PC-9 (cell line): ENCODE measurements at regions not wholly inside any gene's neighbourhood (a gene's known extent, or its start where the extent isn't known, plus 50 kb on each side); places are given as distances from the start of the nearest gene placed in this dataset.

Experiments
- BruUV-seq: library from RNA; stranded (reverse); fragments of 400-500 nt; replicated peaks from 2 replicates; lab custom pipeline; 2021; lab: Mats Ljungman, UMichigan
- CTCF ChIA-PET: fragments of 300-600 bp; sonication (Branson Sonifier 250); formaldehyde crosslinking; loops from one replicate; lab custom pipeline; 2022; ENCODE audit warnings: antibody characterized with exemption; lab: Charles Lee
- POLR2A ChIA-PET: fragments of 300-600 bp; sonication (Branson Sonifier 250); formaldehyde crosslinking; loops from one replicate; lab custom pipeline; 2022; ENCODE audit warnings: antibody characterized with exemption; ENCODE audit not compliant: unreplicated experiment; lab: Charles Lee
- DNase-seq, 2 experiments: peaks; one replicate each; pipeline versions ENCODE4 v3.0.0 to v3.0.0-alpha.2; 2015 to 2022; ENCODE audit warnings: mixed read lengths in 1 of 2
- H2AFZ ChIP-seq: fragments of 200-600 bp; sonication (generic); 2 replicates; pipeline ENCODE4 v1.8.1; 2017; ENCODE audit warnings: antibody characterized with exemption
- H3F3A ChIP-seq: fragments of 200-600 bp; sonication (generic); 2 replicates; pipeline ENCODE4 v1.8.1; 2017; ENCODE audit warnings: antibody characterized with exemption, mild to moderate bottlenecking, low read depth; ENCODE audit not compliant: insufficient read depth
- H3K27ac ChIP-seq: fragments of 200-600 bp; sonication (generic); 2 replicates; pipeline ENCODE4 v1.6.1; 2016; ENCODE audit warnings: mixed run types
- H3K27me3 ChIP-seq: fragments of 200-600 bp; sonication (generic); 2 replicates; pipeline ENCODE4 v1.6.1; 2016; ENCODE audit warnings: low read depth, mixed run types; ENCODE audit not compliant: insufficient read depth
- H3K36me3 ChIP-seq: fragments of 200-600 bp; sonication (generic); 2 replicates; pipeline ENCODE4 v1.6.1; 2016; ENCODE audit warnings: low read depth, mixed run types
- H3K4me1 ChIP-seq: fragments of 200-600 bp; sonication (generic); replicated peaks from 2 replicates; pipeline ENCODE4 v1.6.1; 2016; ENCODE audit warnings: mixed run types; ENCODE audit not compliant: insufficient read depth
- H3K4me2 ChIP-seq: fragments of 200-600 bp; sonication (generic); 2 replicates; pipeline ENCODE4 v1.6.1; 2017; ENCODE audit warnings: mixed run types
- H3K4me3 ChIP-seq: fragments of 200-600 bp; sonication (generic); 2 replicates; pipeline ENCODE4 v1.6.1; 2016; ENCODE audit warnings: mixed run types
- H3K79me2 ChIP-seq: fragments of 200-600 bp; sonication (generic); 2 replicates; pipeline ENCODE4 v1.6.1; 2017; ENCODE audit warnings: low read depth, mixed run types
- H3K9me2 ChIP-seq: fragments of 200-600 bp; sonication (generic); 2 replicates; pipeline ENCODE4 v1.8.1; 2017; ENCODE audit warnings: mild to moderate bottlenecking; ENCODE audit not compliant: insufficient read depth
- H3K9me3 ChIP-seq: fragments of 200-600 bp; sonication (generic); 2 replicates; pipeline ENCODE4 v1.8.1; 2016; ENCODE audit warnings: low read depth; ENCODE audit not compliant: insufficient read depth
- H4K20me1 ChIP-seq: fragments of 200-600 bp; sonication (generic); 2 replicates; pipeline ENCODE4 v1.8.1; 2017; ENCODE audit not compliant: insufficient read depth
- EZH2 ChIP-seq: fragments of 200-600 bp; sonication (generic); IDR thresholded peaks from 2 replicates; pipeline ENCODE4 v1.8.0; 2017; ENCODE audit warnings: antibody characterized with exemption, low read depth
- intact Hi-C: fragments of 100-400 bp; cut with micrococcal nuclease; formaldehyde crosslinking; loops from one replicate; pipeline ENCODE4 v1.10.0; 2022; ENCODE audit not compliant: unreplicated experiment
- TF ChIP-seq, protein P1 (sequence below): fragments of 200-600 bp; sonication (generic); conservative IDR thresholded peaks from 2 replicates; pipeline ENCODE4 v1.6.1; 2017; ENCODE audit warnings: mixed run types, antibody characterized with exemption, mild to moderate bottlenecking, moderate library complexity

- Histone ChIP-seq H3K4me2 (no peak overlapping the region), H3K27ac (no peak overlapping the region), H3K36me3 (no peaks in the 10 kb centered on the region), H3K9me3 (no peaks in the 10 kb centered on the region), H3K27me3 (no peaks in the 10 kb centered on the region), H3K9me2 (no peaks in the 10 kb centered on the region), H3K79me2 (no peaks in the 10 kb centered on the region), H3F3A (no peaks in the 10 kb centered on the region), H2AFZ (no peak overlapping the region), H4K20me1 (no peaks in the 10 kb centered on the region), H3K4me1 (no peaks in the 10 kb centered on the region), H3K4me3 (no peak overlapping the region)
- intact Hi-C loops: no loop called here
- no TSS peak for BruUV-seq
- ChIA-PET CTCF (no interaction called here), POLR2A (no interaction called here)
- DNase-seq: no peak
- TF ChIP-seq, protein P1, sequence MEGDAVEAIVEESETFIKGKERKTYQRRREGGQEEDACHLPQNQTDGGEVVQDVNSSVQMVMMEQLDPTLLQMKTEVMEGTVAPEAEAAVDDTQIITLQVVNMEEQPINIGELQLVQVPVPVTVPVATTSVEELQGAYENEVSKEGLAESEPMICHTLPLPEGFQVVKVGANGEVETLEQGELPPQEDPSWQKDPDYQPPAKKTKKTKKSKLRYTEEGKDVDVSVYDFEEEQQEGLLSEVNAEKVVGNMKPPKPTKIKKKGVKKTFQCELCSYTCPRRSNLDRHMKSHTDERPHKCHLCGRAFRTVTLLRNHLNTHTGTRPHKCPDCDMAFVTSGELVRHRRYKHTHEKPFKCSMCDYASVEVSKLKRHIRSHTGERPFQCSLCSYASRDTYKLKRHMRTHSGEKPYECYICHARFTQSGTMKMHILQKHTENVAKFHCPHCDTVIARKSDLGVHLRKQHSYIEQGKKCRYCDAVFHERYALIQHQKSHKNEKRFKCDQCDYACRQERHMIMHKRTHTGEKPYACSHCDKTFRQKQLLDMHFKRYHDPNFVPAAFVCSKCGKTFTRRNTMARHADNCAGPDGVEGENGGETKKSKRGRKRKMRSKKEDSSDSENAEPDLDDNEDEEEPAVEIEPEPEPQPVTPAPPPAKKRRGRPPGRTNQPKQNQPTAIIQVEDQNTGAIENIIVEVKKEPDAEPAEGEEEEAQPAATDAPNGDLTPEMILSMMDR: no peak
- TF ChIP-seq EZH2: no peak
Measured at GRCh38 chr4:66602622-66603021, 932.3 kb upstream of the EPHA5 start.

- ChIA-PET POLR2A (no interaction called here), CTCF (no interaction called here)
- no peaks in the 10 kb centered on the region for H4K20me1 ChIP-seq
- no peak overlapping the region for H3K27ac ChIP-seq
- H3K9me2 ChIP-seq: no peaks in the 10 kb centered on the region
- no TSS peak for BruUV-seq
- no peaks in the 10 kb centered on the region for H3K27me3 ChIP-seq
- no peaks in the 10 kb centered on the region for H3F3A ChIP-seq
- intact Hi-C loops: no loop called here
- H2AFZ ChIP-seq: no peak overlapping the region
- H3K4me1 ChIP-seq: no peaks in the 10 kb centered on the region
- no peak overlapping the region for H3K4me2 ChIP-seq
- H3K79me2 ChIP-seq: no peaks in the 10 kb centered on the region
- H3K9me3 ChIP-seq: no peaks in the 10 kb centered on the region
- no peak overlapping the region for H3K4me3 ChIP-seq
- no peak for TF ChIP-seq EZH2
- TF ChIP-seq, protein P1: no peak
- DNase-seq: no peak
- no peaks in the 10 kb centered on the region for H3K36me3 ChIP-seq
Measured at GRCh38 chr4:66591968-66592367, 921.7 kb upstream of the EPHA5 start.

DNA sequence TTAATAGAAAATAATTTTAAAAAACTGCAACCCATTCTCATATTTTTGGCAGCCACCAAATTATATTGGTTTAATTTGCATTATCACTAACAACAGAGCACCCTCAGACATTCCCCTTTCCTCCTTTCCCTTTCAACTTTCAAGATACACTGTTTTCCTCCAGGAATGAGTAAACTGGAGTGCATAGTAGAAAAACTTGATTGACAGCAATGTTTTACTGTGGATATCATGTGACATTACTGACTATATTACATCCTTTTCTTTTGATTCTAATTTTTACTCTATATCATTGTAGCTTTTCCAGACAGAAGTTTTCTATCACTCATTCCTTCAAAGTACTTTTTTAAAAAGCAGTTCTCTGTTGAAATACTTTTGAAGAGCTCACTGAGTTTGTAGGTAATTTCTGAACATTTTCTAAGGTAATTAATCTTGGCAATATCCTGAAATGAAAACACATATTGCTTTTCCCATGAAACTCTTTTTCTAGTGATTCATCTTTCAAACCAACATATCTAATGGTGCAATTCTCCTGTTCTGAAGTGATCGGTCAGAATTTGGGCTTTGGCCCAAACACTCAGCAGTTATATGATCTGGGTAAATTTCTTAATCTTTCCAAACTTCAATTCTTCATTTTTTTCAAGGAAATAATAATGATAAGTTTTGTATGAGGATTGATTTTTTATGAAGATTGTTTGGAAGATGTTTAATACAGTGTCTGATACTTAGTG is 920.4 kb upstream of the EPHA5 start:
- ChIA-PET POLR2A (no interaction called here), CTCF (interaction anchor here (0.7 kb wide), 1 partner anchor 26 kb away, joined by 5 read pairs; no protein-coding TSS in a partner anchor)
- Histone ChIP-seq H2AFZ (no peak overlapping the region), H3K27me3 (no peaks in the 10 kb centered on the region), H3K27ac (no peak overlapping the region), H3K4me3 (no peak overlapping the region), H3K4me1 (no peaks in the 10 kb centered on the region), H3F3A (no peaks in the 10 kb centered on the region), H3K36me3 (no peaks in the 10 kb centered on the region), H4K20me1 (no peaks in the 10 kb centered on the region), H3K9me3 (no peaks in the 10 kb centered on the region), H3K4me2 (no peak overlapping the region), H3K79me2 (no peaks in the 10 kb centered on the region), H3K9me2 (no peaks in the 10 kb centered on the region)
- BruUV-seq: no TSS peak
- no peak for DNase-seq
- intact Hi-C loops: no loop called here
- TF ChIP-seq EZH2: no peak
- TF ChIP-seq, protein P1: no peak
